ENCODE measurements at regions not wholly inside any gene's neighbourhood (a gene's known extent, or its start where the extent isn't known, plus 50 kb on each side); places are given as distances from the start of the nearest gene placed in this dataset.

DNA sequence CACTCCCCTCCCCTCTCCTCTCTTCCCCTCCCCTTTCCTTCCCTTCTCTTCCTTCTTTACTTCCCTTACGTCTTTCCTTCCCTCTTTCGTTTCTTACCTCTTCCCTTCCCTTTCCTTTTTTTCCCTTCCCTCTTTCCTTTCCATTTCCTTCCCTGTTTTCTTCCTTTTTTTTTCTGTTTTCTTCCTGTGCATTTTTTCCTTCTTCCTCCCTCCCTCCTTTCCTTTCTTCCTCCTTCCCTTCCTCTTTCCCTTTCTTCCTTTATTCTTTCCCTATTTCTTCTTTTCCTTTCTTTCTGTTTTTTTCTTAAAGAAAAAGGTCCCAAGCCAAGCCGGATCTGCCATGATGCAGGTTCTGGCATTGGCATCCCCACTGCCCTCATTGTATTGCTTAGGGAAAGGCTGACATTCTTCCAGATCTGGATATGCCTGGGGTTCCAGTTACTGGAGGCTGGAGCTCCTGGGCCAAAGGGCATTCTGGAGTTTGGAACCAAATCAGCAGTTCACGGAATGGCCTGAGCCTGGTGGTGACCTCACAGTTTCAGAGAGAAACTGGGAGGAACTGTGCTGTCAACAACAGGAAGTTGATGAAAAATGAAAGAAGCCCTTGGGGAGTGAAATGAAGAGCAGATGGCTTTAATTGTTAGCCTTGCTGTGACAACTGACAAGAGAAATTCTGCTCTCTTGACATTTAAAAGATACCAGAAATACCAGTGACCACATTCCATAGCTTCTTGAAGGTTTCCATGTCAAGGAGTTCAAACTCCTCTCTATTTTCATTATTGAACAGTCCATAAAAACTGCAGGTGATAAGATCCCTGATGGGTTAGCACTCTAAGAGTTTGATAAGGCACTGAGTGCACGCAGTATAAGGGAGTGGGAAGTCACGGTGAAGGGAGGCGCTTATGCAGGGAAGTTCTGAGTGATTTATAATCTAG, 622.1 kb downstream of the SPRY1 start:
- no peak for TF ChIP-seq POLR2A (IDR thresholded peaks at IDR 0.05; ENCODE audit: low read length)
- TF ChIP-seq GATA1 (IDR thresholded peaks at IDR 0.05; ENCODE audit: low read depth, low read length), result no peak

Measured in erythroblast (primary cell).